ENCODE measurements at regions not wholly inside any gene's neighbourhood (a gene's known extent, or its start where the extent isn't known, plus 50 kb on each side); places are given as distances from the start of the nearest gene placed in this dataset.

- no peak overlapping the region for H3K9ac ChIP-seq (ENCODE audit: insufficient read depth, low read length, poor library complexity, severe bottlenecking)
- H4K20me1 ChIP-seq (ENCODE audit: insufficient read depth, low read length) = no peaks in the 10 kb centered on the region
- no peak overlapping the region for H3K4me3 Mint-ChIP-seq
- H3K27me3 Mint-ChIP-seq (ENCODE audit: low read depth in 3 of 3) = no peaks in the 10 kb centered on the region
- H3K79me2 ChIP-seq (ENCODE audit: insufficient read depth, low read length) = no peaks in the 10 kb centered on the region
- no peak overlapping the region for H3K4me2 ChIP-seq (replicated peaks; ENCODE audit: extremely low read depth, low read length, poor library complexity, severe bottlenecking)
- no peaks in the 10 kb centered on the region for H3K36me3 Mint-ChIP-seq
- H3K4me1 ChIP-seq (ENCODE audit: control insufficient read depth in 1 of 2, insufficient read depth in 2 of 2, low read length in 2 of 2) = no peaks in the 10 kb centered on the region
- H3K36me3 ChIP-seq (replicated peaks in 1 of 2; ENCODE audit: control insufficient read depth in 1 of 2, insufficient read depth in 2 of 2, low read length in 2 of 2) = no peaks in the 10 kb centered on the region
- intact Hi-C loops (cut with micrococcal nuclease) = no loop called here
- H3K9me3 Mint-ChIP-seq = peaks cover 6 to 17% (median 11%) of the 10 kb centered on the region in 7 donors
- H3K4me1 Mint-ChIP-seq = no peaks in the 10 kb centered on the region
- no peak for DNase-seq
- no peak overlapping the region for H3K27ac ChIP-seq (ENCODE audit: low read depth in 1 of 2, low read length in 2 of 2)
- WGBS (ENCODE audit: insufficient coverage) = 83% methylated on average over 1 of the region's 2 CpGs
- peaks cover 8 to 24% of the 10 kb centered on the region in 2 donors for H3K9me3 ChIP-seq (replicated peaks in 1 of 2; ENCODE audit: control insufficient read depth in 1 of 2, insufficient read depth in 1 of 2, low read length in 2 of 2)
- H3K27ac Mint-ChIP-seq = no peak overlapping the region
- no peaks in the 10 kb centered on the region for H3K27me3 ChIP-seq (ENCODE audit: control insufficient read depth in 2 of 2, insufficient read depth in 2 of 2, low read length in 2 of 2)
- H3K4me3 ChIP-seq (replicated peaks in 1 of 3; ENCODE audit: low read depth in 2 of 3, low read length in 3 of 3) = no peak overlapping the region
- TF ChIP-seq CTCF (IDR thresholded peaks at IDR 0.05) = no peak
- no peak overlapping the region for H2AFZ ChIP-seq (ENCODE audit: insufficient read depth, low read depth, low read length, poor library complexity, severe bottlenecking)
These were observed 958.9 kb upstream of the CNTN5 start for GRCh38 chr11:98061858-98062257.

- DNase-seq = no peak
- no peaks in the 10 kb centered on the region for H3K4me1 Mint-ChIP-seq
- Histone ChIP-seq H2AFZ (ENCODE audit: insufficient read depth, low read depth, low read length, poor library complexity, severe bottlenecking) (no peak overlapping the region), H3K27ac (ENCODE audit: low read depth in 1 of 2, low read length in 2 of 2) (no peak overlapping the region), H4K20me1 (ENCODE audit: insufficient read depth, low read length) (no peaks in the 10 kb centered on the region), H3K27me3 (ENCODE audit: control insufficient read depth in 2 of 2, insufficient read depth in 2 of 2, low read length in 2 of 2) (no peaks in the 10 kb centered on the region), H3K9me3 (replicated peaks in 1 of 2; ENCODE audit: control insufficient read depth in 1 of 2, insufficient read depth in 1 of 2, low read length in 2 of 2) (peaks cover 8 to 22% of the 10 kb centered on the region in 2 donors), H3K4me3 (replicated peaks in 1 of 3; ENCODE audit: low read depth in 2 of 3, low read length in 3 of 3) (no peak overlapping the region), H3K79me2 (ENCODE audit: insufficient read depth, low read length) (no peaks in the 10 kb centered on the region), H3K36me3 (replicated peaks in 1 of 2; ENCODE audit: control insufficient read depth in 1 of 2, insufficient read depth in 2 of 2, low read length in 2 of 2) (no peaks in the 10 kb centered on the region), H3K9ac (ENCODE audit: insufficient read depth, low read length, poor library complexity, severe bottlenecking) (no peak overlapping the region), H3K4me1 (ENCODE audit: control insufficient read depth in 1 of 2, insufficient read depth in 2 of 2, low read length in 2 of 2) (no peaks in the 10 kb centered on the region), H3K4me2 (replicated peaks; ENCODE audit: extremely low read depth, low read length, poor library complexity, severe bottlenecking) (no peak overlapping the region)
- no peak overlapping the region for H3K27ac Mint-ChIP-seq
- H3K36me3 Mint-ChIP-seq = no peaks in the 10 kb centered on the region
- intact Hi-C loops (cut with micrococcal nuclease) = no loop called here
- peaks cover 6 to 17% (median 11%) of the 10 kb centered on the region in 7 donors for H3K9me3 Mint-ChIP-seq
- TF ChIP-seq CTCF (IDR thresholded peaks at IDR 0.05) = no peak
- no peaks in the 10 kb centered on the region for H3K27me3 Mint-ChIP-seq (ENCODE audit: low read depth in 3 of 3)
- no CpG with 5 or more reads among the region's 1 CpG for WGBS (ENCODE audit: insufficient coverage)
- no peak overlapping the region for H3K4me3 Mint-ChIP-seq
These were observed 958.0 kb upstream of the CNTN5 start for GRCh38 chr11:98062714-98063113.

Measured in CD14-positive monocyte (primary cell).